Endothelial cell of umbilical vein (primary cell): ENCODE measurements at regions not wholly inside any gene's neighbourhood (a gene's known extent, or its start where the extent isn't known, plus 50 kb on each side); places are given as distances from the start of the nearest gene placed in this dataset.

Experiments
- BruUV-seq: library from RNA; stranded (reverse); fragments of 400-500 nt; replicated peaks from 2 replicates; lab custom pipeline; 2021; lab: Mats Ljungman, UMichigan
- CTCF ChIA-PET: fragments of 300-600, 350-600 bp; sonication (Branson Sonifier 250); formaldehyde crosslinking; loops from one replicate; lab custom pipeline; 2021; ENCODE audit warnings: antibody characterized with exemption, inconsistent platforms; lab: Charles Lee
- POLR2A ChIA-PET: fragments of 300-600, 350-600 bp; sonication (Branson Sonifier 250); formaldehyde crosslinking; loops from one replicate; lab custom pipeline; 2021; ENCODE audit warnings: antibody characterized with exemption, inconsistent platforms; lab: Charles Lee
- DNase-seq: peaks from one replicate; pipeline ENCODE4 v3.0.0-alpha.2; 2011; ENCODE audit warnings: low read depth, low spot score
- FAIRE-seq: peaks from 2 replicates; lab custom pipeline; 2011; peaks lifted over from hg19 to GRCh38; lab: Jason Lieb, UNC
- H2AFZ ChIP-seq: 2 replicates; pipeline ENCODE4 v1.6.0; 2012; ENCODE audit warnings: low read depth, low read length, control low read depth, inconsistent platforms
- H3K27ac ChIP-seq: 2 replicates; pipeline ENCODE4 v1.5.1; 2011; ENCODE audit warnings: low read depth, mild to moderate bottlenecking, control low read depth, low read length, moderate library complexity; ENCODE audit not compliant: insufficient read depth
- H3K27me3 ChIP-seq, 2 experiments: 2 replicates each; pipeline versions ENCODE4 v1.6.0 to v1.6.1; 2011; ENCODE audit warnings: low read length in 2 of 2, mixed read lengths in 1 of 2; ENCODE audit not compliant: control insufficient read depth in 2 of 2, insufficient read depth in 2 of 2
- H3K36me3 ChIP-seq, 2 experiments: 2 replicates in 1 of 2; 3 replicates in 1 of 2; pipeline ENCODE4 v1.5.1; 2011; ENCODE audit warnings: low read length in 2 of 2, mild to moderate bottlenecking in 1 of 2, moderate library complexity in 1 of 2; ENCODE audit not compliant: control insufficient read depth in 2 of 2, insufficient read depth in 2 of 2; ENCODE audit errors: extremely low read depth in 1 of 2
- H3K4me1 ChIP-seq: 3 replicates; pipeline ENCODE4 v1.5.1; 2011; ENCODE audit warnings: mild to moderate bottlenecking, low read length; ENCODE audit not compliant: control insufficient read depth, insufficient read depth; ENCODE audit errors: extremely low read depth
- H3K4me2 ChIP-seq: 2 replicates; pipeline ENCODE4 v1.6.1; 2011; ENCODE audit warnings: low read length, control low read depth, mixed read lengths; ENCODE audit not compliant: insufficient read depth
- H3K4me3 ChIP-seq, 3 experiments: fragments of 200-600 bp in 1 of 3; sonication (generic), shearing (Covaris generic) in 1 of 3; replicated peaks in 1 of 3; 2 replicates each; pipeline ENCODE4 v1.5.1; 2011 to 2016; ENCODE audit warnings: control low read depth in 3 of 3, low read length in 3 of 3, mild to moderate bottlenecking in 2 of 3, inconsistent platforms in 1 of 3, low read depth in 1 of 3, moderate library complexity in 1 of 3; ENCODE audit not compliant: insufficient read depth in 1 of 3
- H3K79me2 ChIP-seq: 2 replicates; pipeline ENCODE4 v1.6.0; 2012; ENCODE audit warnings: low read length, inconsistent platforms; ENCODE audit not compliant: control insufficient read depth, insufficient read depth
- H3K9ac ChIP-seq: replicated peaks from 2 replicates; pipeline ENCODE3; 2011; ENCODE audit warnings: low read length, control low read depth; ENCODE audit not compliant: insufficient read depth; ENCODE audit errors: extremely low read depth
- H3K9me1 ChIP-seq: replicated peaks from 3 replicates; pipeline ENCODE4 v1.6.0; 2011; ENCODE audit warnings: mild to moderate bottlenecking, low read length; ENCODE audit not compliant: control insufficient read depth, insufficient read depth; ENCODE audit errors: extremely low read depth
- H3K9me3 ChIP-seq: replicated peaks from 2 replicates; pipeline ENCODE4 v1.5.1; 2012; ENCODE audit warnings: low read length, inconsistent platforms; ENCODE audit not compliant: control insufficient read depth, insufficient read depth
- H4K20me1 ChIP-seq: replicated peaks from 2 replicates; pipeline ENCODE3; 2011; ENCODE audit warnings: mild to moderate bottlenecking, low read length; ENCODE audit not compliant: control insufficient read depth, insufficient read depth; ENCODE audit errors: extremely low read depth
- EZH2 ChIP-seq: IDR thresholded peaks from 2 replicates; pipeline ENCODE4 v1.6.1; 2012; ENCODE audit warnings: borderline replicate concordance, low read depth, mild to moderate bottlenecking, moderate library complexity, low read length, inconsistent platforms; ENCODE audit not compliant: severe bottlenecking
- FOS ChIP-seq: IDR thresholded peaks from 2 replicates; pipeline ENCODE4 v1.6.1; 2011; ENCODE audit warnings: mild to moderate bottlenecking, low read length, moderate library complexity, borderline replicate concordance; ENCODE audit not compliant: insufficient read depth
- GATA2 ChIP-seq: IDR thresholded peaks from 2 replicates; pipeline ENCODE4 v1.7.0; 2011; ENCODE audit warnings: low read depth, mild to moderate bottlenecking, moderate library complexity, mixed read lengths, low read length; ENCODE audit not compliant: insufficient read length, insufficient read depth
- JUN ChIP-seq: IDR thresholded peaks from 2 replicates; pipeline ENCODE4 v1.6.1; 2011; ENCODE audit warnings: borderline replicate concordance, low read depth; ENCODE audit not compliant: insufficient read length, insufficient read depth
- MYC ChIP-seq: IDR thresholded peaks from one replicate; pipeline ENCODE4 v1.6.1; 2011; ENCODE audit warnings: mild to moderate bottlenecking, low read depth, low read length
- POLR2A ChIP-seq: IDR thresholded peaks from 2 replicates; pipeline ENCODE4 v1.6.1; 2012; ENCODE audit warnings: low read depth, mild to moderate bottlenecking, control low read depth, low read length
- POLR2AphosphoS5 ChIP-seq: IDR thresholded peaks from 2 replicates; pipeline ENCODE4 v1.6.1; 2012; ENCODE audit warnings: low read depth, mild to moderate bottlenecking, control low read depth, low read length, moderate library complexity; ENCODE audit not compliant: insufficient read depth
- dilution Hi-C: fragments of 300-500 bp; cut with MboI; formaldehyde crosslinking; loops from one replicate; pipeline ENCODE4 v1.15.0; 2019; ENCODE audit warnings: low sequenced_read_pairs; ENCODE audit not compliant: extremely low pct_ligation_motif_present
- intact Hi-C: fragments of 100-400 bp; cut with micrococcal nuclease; formaldehyde crosslinking; loops from one replicate; pipeline ENCODE4 v1.10.0; 2022
- TF ChIP-seq, protein P1 (sequence below): IDR thresholded peaks from 2 replicates; pipeline ENCODE4 v1.6.1; 2011; ENCODE audit not compliant: insufficient read depth, insufficient read length
- TF ChIP-seq, protein P2 (sequence below), 2 donors: IDR thresholded peaks; 1 replicate in 1 of 2; 2 replicates in 1 of 2; pipeline ENCODE4 v1.5.1; 2011; ENCODE audit warnings: low read length in 2 of 2, mild to moderate bottlenecking in 2 of 2, moderate library complexity in 2 of 2, control low read depth in 1 of 2, inconsistent platforms in 1 of 2, low read depth in 1 of 2; ENCODE audit not compliant: insufficient read depth in 1 of 2; ENCODE audit errors: extremely low read depth in 1 of 2

DNA sequence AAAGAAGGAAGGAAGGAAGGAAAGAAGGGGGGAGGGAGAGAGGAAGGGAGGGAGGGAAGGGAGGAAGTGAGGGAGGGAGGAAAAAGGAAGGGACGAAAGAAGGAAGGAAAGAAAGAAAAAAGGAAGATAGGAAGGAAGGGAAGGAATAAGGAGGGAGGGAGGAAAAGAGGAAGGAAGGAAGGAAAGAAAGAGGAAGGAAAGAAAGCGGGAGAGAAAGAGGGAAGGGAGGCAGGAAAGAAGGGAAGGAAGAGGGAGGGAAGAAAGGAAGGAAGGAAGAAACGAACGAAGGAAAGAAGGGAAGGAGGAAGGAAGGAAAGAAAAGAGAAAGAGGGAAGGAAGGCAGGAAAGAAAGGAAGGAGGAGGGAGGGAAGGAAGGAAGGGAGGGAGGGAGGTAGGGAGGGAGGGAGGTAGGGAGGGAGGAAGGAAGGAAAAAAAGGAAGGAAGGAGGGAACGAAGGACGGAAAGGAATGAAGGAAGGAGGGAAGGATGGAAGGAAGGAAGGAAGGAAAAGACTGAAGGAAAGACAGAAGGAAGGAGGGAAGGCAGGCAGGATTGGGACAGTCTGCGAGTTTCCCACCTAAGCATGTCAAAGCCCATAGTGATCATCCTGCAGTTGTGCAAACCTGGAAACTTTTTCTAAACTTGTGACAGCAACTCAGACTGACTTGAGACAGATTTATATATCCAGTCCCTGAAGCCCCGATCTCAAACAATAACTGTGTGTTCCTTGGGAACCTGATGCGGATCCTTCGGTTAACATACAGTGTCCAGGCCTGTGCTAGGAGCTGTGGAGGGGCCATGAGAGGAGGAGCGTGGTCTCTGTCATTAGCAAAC lies 59.8 kb upstream of the IYD start:
- H3K9me3 ChIP-seq, result no peaks in the 10 kb centered on the region
- no peaks in the 10 kb centered on the region for H3K27me3 ChIP-seq
- ChIA-PET CTCF (interaction anchor here (1.5 kb wide), 1 partner anchor 228 kb away, joined by 4 read pairs; no protein-coding TSS in a partner anchor), POLR2A (no interaction called here)
- H2AFZ ChIP-seq, result no peak overlapping the region
- no peaks in the 10 kb centered on the region for H3K4me1 ChIP-seq
- DNase-seq, result no peak
- FAIRE-seq, result no peak
- no peaks in the 10 kb centered on the region for H3K9me1 ChIP-seq
- no peaks in the 10 kb centered on the region for H3K79me2 ChIP-seq
- dilution Hi-C loops, result no loop called here
- H3K9ac ChIP-seq, result no peak overlapping the region
- no TSS peak for BruUV-seq
- no peaks in the 10 kb centered on the region for H3K36me3 ChIP-seq
- H3K4me2 ChIP-seq, result no peak overlapping the region
- TF ChIP-seq POLR2AphosphoS5, result no peak
- TF ChIP-seq EZH2, result no peak
- TF ChIP-seq GATA2, result no peak
- no peak for TF ChIP-seq POLR2A
- TF ChIP-seq, protein P1, sequence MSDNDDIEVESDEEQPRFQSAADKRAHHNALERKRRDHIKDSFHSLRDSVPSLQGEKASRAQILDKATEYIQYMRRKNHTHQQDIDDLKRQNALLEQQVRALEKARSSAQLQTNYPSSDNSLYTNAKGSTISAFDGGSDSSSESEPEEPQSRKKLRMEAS, result no peak
- TF ChIP-seq FOS, result no peak
- TF ChIP-seq JUN, result no peak
- TF ChIP-seq MYC, result no peak
- TF ChIP-seq, protein P2, sequence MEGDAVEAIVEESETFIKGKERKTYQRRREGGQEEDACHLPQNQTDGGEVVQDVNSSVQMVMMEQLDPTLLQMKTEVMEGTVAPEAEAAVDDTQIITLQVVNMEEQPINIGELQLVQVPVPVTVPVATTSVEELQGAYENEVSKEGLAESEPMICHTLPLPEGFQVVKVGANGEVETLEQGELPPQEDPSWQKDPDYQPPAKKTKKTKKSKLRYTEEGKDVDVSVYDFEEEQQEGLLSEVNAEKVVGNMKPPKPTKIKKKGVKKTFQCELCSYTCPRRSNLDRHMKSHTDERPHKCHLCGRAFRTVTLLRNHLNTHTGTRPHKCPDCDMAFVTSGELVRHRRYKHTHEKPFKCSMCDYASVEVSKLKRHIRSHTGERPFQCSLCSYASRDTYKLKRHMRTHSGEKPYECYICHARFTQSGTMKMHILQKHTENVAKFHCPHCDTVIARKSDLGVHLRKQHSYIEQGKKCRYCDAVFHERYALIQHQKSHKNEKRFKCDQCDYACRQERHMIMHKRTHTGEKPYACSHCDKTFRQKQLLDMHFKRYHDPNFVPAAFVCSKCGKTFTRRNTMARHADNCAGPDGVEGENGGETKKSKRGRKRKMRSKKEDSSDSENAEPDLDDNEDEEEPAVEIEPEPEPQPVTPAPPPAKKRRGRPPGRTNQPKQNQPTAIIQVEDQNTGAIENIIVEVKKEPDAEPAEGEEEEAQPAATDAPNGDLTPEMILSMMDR (IDR thresholded peaks at IDR 0.05; ENCODE audit: extremely low read depth in 1 of 2, insufficient read depth in 1 of 2, low read depth in 1 of 2, low read length in 2 of 2), result no peak
- intact Hi-C loops, result no loop called here
- H4K20me1 ChIP-seq, result no peaks in the 10 kb centered on the region
- no peak overlapping the region for H3K4me3 ChIP-seq
- no peak overlapping the region for H3K27ac ChIP-seq
